ENCODE measurements at regions not wholly inside any gene's neighbourhood (a gene's known extent, or its start where the extent isn't known, plus 50 kb on each side); places are given as distances from the start of the nearest gene placed in this dataset.
"Not testable (repeated sequence)": the region's sequence is repeated elsewhere in the genome, so short reads cannot be mapped to it uniquely, and the experiment has no call there.

GRCh38 chr2:176565641-176566323, 296.5 kb downstream of the MTX2 start:
- H3K4me1 Mint-ChIP-seq, result no peaks in the 10 kb centered on the region
- H3K36me3 Mint-ChIP-seq (ENCODE audit: low read depth), result no peaks in the 10 kb centered on the region
- H3K9me3 Mint-ChIP-seq, result no peaks in the 10 kb centered on the region
- no peak overlapping the region for H3K27ac Mint-ChIP-seq
- ATAC-seq (replicated peaks), result no peak
- peaks cover 40% of the 10 kb centered on the region for H3K27me3 Mint-ChIP-seq
- H3K4me3 Mint-ChIP-seq, result no peak overlapping the region

- Mint-ChIP-seq H3K36me3 (ENCODE audit: low read depth) (no peaks in the 10 kb centered on the region), H3K4me3 (no peak overlapping the region), H3K9me3 (no peaks in the 10 kb centered on the region), H3K4me1 (no peaks in the 10 kb centered on the region), H3K27me3 (peaks cover 34% of the 10 kb centered on the region), H3K27ac (no peak overlapping the region)
- no peak for ATAC-seq (replicated peaks)
Observed at GRCh38 chr2:176566496-176566895, 297.3 kb downstream of the MTX2 start.

- no peak overlapping the region for H3K4me3 Mint-ChIP-seq
- no peaks in the 10 kb centered on the region for H3K4me1 Mint-ChIP-seq
- H3K27me3 Mint-ChIP-seq, result peaks cover 35% of the 10 kb centered on the region
- H3K36me3 Mint-ChIP-seq (ENCODE audit: low read depth), result no peaks in the 10 kb centered on the region
- no peak for ATAC-seq (replicated peaks)
- no peak overlapping the region for H3K27ac Mint-ChIP-seq
- H3K9me3 Mint-ChIP-seq, result no peaks in the 10 kb centered on the region
Observed at GRCh38 chr2:176566961-176567360, 297.7 kb downstream of the MTX2 start.

- Mint-ChIP-seq H3K4me3 (no peak overlapping the region), H3K9me3 (no peaks in the 10 kb centered on the region), H3K27me3 (peaks cover 34% of the 10 kb centered on the region), H3K4me1 (no peaks in the 10 kb centered on the region), H3K27ac (no peak overlapping the region), H3K36me3 (ENCODE audit: low read depth) (no peaks in the 10 kb centered on the region)
- ATAC-seq (replicated peaks), result no peak
Observed at GRCh38 chr2:176567361-176567760, 298.1 kb downstream of the MTX2 start.

- ATAC-seq (replicated peaks), result no peak
- no peaks in the 10 kb centered on the region for H3K4me1 Mint-ChIP-seq
- H3K27ac Mint-ChIP-seq, result no peak overlapping the region
- no peaks in the 10 kb centered on the region for H3K9me3 Mint-ChIP-seq
- no peak overlapping the region for H3K4me3 Mint-ChIP-seq
- H3K36me3 Mint-ChIP-seq (ENCODE audit: low read depth), result no peaks in the 10 kb centered on the region
- H3K27me3 Mint-ChIP-seq, result peaks cover 27% of the 10 kb centered on the region
Observed at GRCh38 chr2:176569574-176569973, 300.3 kb downstream of the MTX2 start.

GRCh38 chr2:176573612-176574483, 304.6 kb downstream of the MTX2 start:
- no peak for ATAC-seq (replicated peaks)
- no peaks in the 10 kb centered on the region for H3K36me3 Mint-ChIP-seq (ENCODE audit: low read depth)
- H3K4me3 Mint-ChIP-seq, result no peak overlapping the region
- no peaks in the 10 kb centered on the region for H3K4me1 Mint-ChIP-seq
- peaks cover 38% of the 10 kb centered on the region for H3K27me3 Mint-ChIP-seq
- no peaks in the 10 kb centered on the region for H3K9me3 Mint-ChIP-seq
- H3K27ac Mint-ChIP-seq, result no peak overlapping the region

GRCh38 chr2:176574484-176575236, 305.4 kb downstream of the MTX2 start:
- no peaks in the 10 kb centered on the region for H3K36me3 Mint-ChIP-seq (ENCODE audit: low read depth)
- no peak for ATAC-seq (replicated peaks)

GRCh38 chr2:176575237-176575744, 306.0 kb downstream of the MTX2 start:
- H3K4me1 Mint-ChIP-seq, result no peaks in the 10 kb centered on the region
- no peaks in the 10 kb centered on the region for H3K36me3 Mint-ChIP-seq (ENCODE audit: low read depth)
- H3K4me3 Mint-ChIP-seq, result no peak overlapping the region
- no peak for ATAC-seq (replicated peaks)
- H3K27me3 Mint-ChIP-seq, result peaks cover 37% of the 10 kb centered on the region
- H3K27ac Mint-ChIP-seq, result no peak overlapping the region
- H3K9me3 Mint-ChIP-seq, result no peaks in the 10 kb centered on the region

More at GRCh38 chr2:176574484-176575236, 305.4 kb downstream of the MTX2 start:
- H3K9me3 Mint-ChIP-seq, result no peaks in the 10 kb centered on the region
- no peak overlapping the region for H3K27ac Mint-ChIP-seq
- no peaks in the 10 kb centered on the region for H3K4me1 Mint-ChIP-seq
- H3K4me3 Mint-ChIP-seq, result no peak overlapping the region
- H3K27me3 Mint-ChIP-seq, result peaks cover 36% of the 10 kb centered on the region

GRCh38 chr2:176577054-176577453, 307.8 kb downstream of the MTX2 start:
- Mint-ChIP-seq H3K4me1 (no peaks in the 10 kb centered on the region), H3K4me3 (no peak overlapping the region), H3K9me3 (no peaks in the 10 kb centered on the region), H3K27me3 (peaks cover 34% of the 10 kb centered on the region), H3K27ac (no peak overlapping the region), H3K36me3 (ENCODE audit: low read depth) (no peaks in the 10 kb centered on the region)
- ATAC-seq (replicated peaks), result no peak

- ATAC-seq (replicated peaks); H3K4me1 Mint-ChIP-seq; H3K27ac Mint-ChIP-seq; H3K9me3 Mint-ChIP-seq; H3K36me3 Mint-ChIP-seq (ENCODE audit: low read depth); H3K4me3 Mint-ChIP-seq: not testable (repeated sequence)
- peaks cover 36% of the 10 kb centered on the region for H3K27me3 Mint-ChIP-seq
Observed at GRCh38 chr2:176578292-176578691, 309.1 kb downstream of the MTX2 start.

- Mint-ChIP-seq H3K27ac (no peak overlapping the region), H3K9me3 (no peaks in the 10 kb centered on the region), H3K4me1 (peaks cover 5% of the 10 kb centered on the region), H3K4me3 (no peak overlapping the region), H3K27me3 (peaks cover 31% of the 10 kb centered on the region), H3K36me3 (ENCODE audit: low read depth) (no peaks in the 10 kb centered on the region)
- no peak for ATAC-seq (replicated peaks)
Observed at GRCh38 chr2:176579608-176580007, 310.4 kb downstream of the MTX2 start.

- no peak for ATAC-seq (replicated peaks)
- Mint-ChIP-seq H3K9me3 (no peaks in the 10 kb centered on the region), H3K4me3 (no peak overlapping the region), H3K27ac (no peak overlapping the region), H3K4me1 (peaks cover 5% of the 10 kb centered on the region), H3K27me3 (peaks cover 33% of the 10 kb centered on the region), H3K36me3 (ENCODE audit: low read depth) (no peaks in the 10 kb centered on the region)
Observed at GRCh38 chr2:176581557-176582165, 312.4 kb downstream of the MTX2 start.

GRCh38 chr2:176582176-176582575, 312.9 kb downstream of the MTX2 start:
- Mint-ChIP-seq H3K4me3 (no peak overlapping the region), H3K9me3 (no peaks in the 10 kb centered on the region), H3K27me3 (peaks cover 34% of the 10 kb centered on the region), H3K4me1 (peaks cover 5% of the 10 kb centered on the region), H3K36me3 (ENCODE audit: low read depth) (no peaks in the 10 kb centered on the region), H3K27ac (no peak overlapping the region)
- no peak for ATAC-seq (replicated peaks)

- Mint-ChIP-seq H3K4me1 (peaks cover 5% of the 10 kb centered on the region), H3K27ac (no peak overlapping the region), H3K36me3 (ENCODE audit: low read depth) (no peaks in the 10 kb centered on the region), H3K4me3 (no peak overlapping the region), H3K9me3 (no peaks in the 10 kb centered on the region), H3K27me3 (peaks cover 34% of the 10 kb centered on the region)
- ATAC-seq (replicated peaks), result peak; percentile 61
Observed at GRCh38 chr2:176582990-176583481, 313.8 kb downstream of the MTX2 start.

All from activated T-helper 17 cell treated with anti-CD3 and anti-CD28 coated beads, Interleukin-2, amount 50 U/mL, for 72 hours (primary cell).